DOHH2 (cell line): ENCODE measurements at regions not wholly inside any gene's neighbourhood (a gene's known extent, or its start where the extent isn't known, plus 50 kb on each side); places are given as distances from the start of the nearest gene placed in this dataset.

Source experiments
- H3F3A ChIP-seq: fragments of 200-600 bp; sonication (generic), shearing (Covaris generic); 2 replicates; pipeline ENCODE4 v1.6.0; 2016; ENCODE audit warnings: antibody characterized with exemption, mild to moderate bottlenecking; ENCODE audit not compliant: control insufficient read depth, insufficient read depth
- H3K27ac ChIP-seq: fragments of 200-600 bp; sonication (generic); 2 replicates; pipeline ENCODE4 v1.5.1; 2014; ENCODE audit warnings: low read depth, mild to moderate bottlenecking, low read length, moderate library complexity
- H3K27me3 ChIP-seq: fragments of 200-600 bp; sonication (generic); 2 replicates; pipeline ENCODE4 v1.6.1; 2014; ENCODE audit warnings: mild to moderate bottlenecking, low read length, mixed read lengths; ENCODE audit not compliant: control insufficient read depth
- H3K36me3 ChIP-seq: fragments of 200-600 bp; sonication (generic); 2 replicates; pipeline ENCODE4 v1.6.1; 2014; ENCODE audit warnings: mild to moderate bottlenecking, low read length, moderate library complexity, mixed read lengths; ENCODE audit not compliant: control insufficient read depth
- H3K4me1 ChIP-seq: fragments of 200-600 bp; sonication (generic); 2 replicates; pipeline ENCODE4 v1.6.1; 2014; ENCODE audit warnings: mild to moderate bottlenecking, low read length, mixed read lengths; ENCODE audit not compliant: control insufficient read depth
- H3K4me2 ChIP-seq: fragments of 200-600 bp; sonication (generic); 2 replicates; pipeline ENCODE4 v1.6.0; 2014; ENCODE audit warnings: mild to moderate bottlenecking, low read length, moderate library complexity
- H3K4me3 ChIP-seq: fragments of 200-600 bp; sonication (generic); 2 replicates; pipeline ENCODE4 v1.5.1; 2014; ENCODE audit warnings: mild to moderate bottlenecking, low read length, mixed read lengths
- H3K79me2 ChIP-seq: fragments of 200-600 bp; sonication (generic); 2 replicates; pipeline ENCODE4 v1.6.1; 2014; ENCODE audit warnings: mild to moderate bottlenecking, low read length, mixed read lengths; ENCODE audit not compliant: control insufficient read depth
- H3K9me2 ChIP-seq: fragments of 200-600 bp; sonication (generic); replicated peaks from 2 replicates; pipeline ENCODE4 v1.6.1; 2014; ENCODE audit warnings: mild to moderate bottlenecking, low read length, mixed read lengths; ENCODE audit not compliant: control insufficient read depth
- H3K9me3 ChIP-seq: fragments of 200-600 bp; sonication (generic); 2 replicates; pipeline ENCODE4 v1.6.1; 2014; ENCODE audit warnings: antibody characterized with exemption, low read length, mixed read lengths; ENCODE audit not compliant: control insufficient read depth, insufficient read depth
- H4K20me1 ChIP-seq: fragments of 200-600 bp; sonication (generic); 2 replicates; pipeline ENCODE4 v1.6.0; 2014; ENCODE audit warnings: low read depth, mild to moderate bottlenecking, antibody characterized with exemption, low read length, moderate library complexity; ENCODE audit not compliant: control insufficient read depth, insufficient read depth
- EZH2phosphoT487 ChIP-seq: fragments of 200-600 bp; sonication (generic); IDR thresholded peaks from 2 replicates; pipeline ENCODE4 v1.6.1; 2017; ENCODE audit warnings: borderline replicate concordance, mild to moderate bottlenecking, antibody characterized with exemption, low read length, moderate library complexity, mixed read lengths
- TF ChIP-seq, protein P1 (sequence below): fragments of 200-600 bp; sonication (generic); IDR thresholded peaks from one replicate; pipeline ENCODE4 v1.5.1; 2014; ENCODE audit warnings: antibody characterized with exemption, mild to moderate bottlenecking, low read depth, low read length; ENCODE audit not compliant: poor library complexity, severe bottlenecking

DNA sequence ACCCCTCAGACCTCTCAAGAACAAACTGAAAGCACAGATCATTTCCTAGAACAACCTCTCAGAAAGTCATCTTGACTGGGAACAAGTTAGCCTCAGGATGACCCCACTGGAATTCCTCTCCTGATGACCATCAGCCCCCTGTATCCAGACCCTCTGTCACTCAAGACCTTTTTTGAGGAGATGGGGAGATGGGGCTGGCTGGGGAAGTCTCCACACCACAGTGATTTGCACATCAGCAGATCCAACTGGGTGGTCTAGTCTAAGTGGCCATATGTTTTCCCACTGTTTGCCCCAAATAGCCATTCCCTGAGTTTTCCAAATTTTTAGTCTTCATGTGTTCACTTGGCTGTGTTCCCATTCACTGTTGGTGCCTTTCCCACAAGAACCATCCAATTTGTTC, 452.4 kb upstream of the NPVF start:
- H3K27me3 ChIP-seq, result 0 out of 2 replicates have a peak, but pooled peaks cover 5% of the 10 kb centered on the region
- H3K36me3 ChIP-seq, result no peaks in the 10 kb centered on the region
- no peak overlapping the region for H3K4me3 ChIP-seq

GRCh38 chr7:25684360-25684759, 456.1 kb upstream of the NPVF start:
- Histone ChIP-seq H3K9me2 (no peaks in the 10 kb centered on the region), H3K27me3 (0 out of 2 replicates have a peak, but pooled peaks cover 5% of the 10 kb centered on the region), H3K4me2 (no peak overlapping the region), H3K79me2 (no peaks in the 10 kb centered on the region), H3K9me3 (no peaks in the 10 kb centered on the region), H3K4me3 (no peak overlapping the region), H3K4me1 (no peaks in the 10 kb centered on the region), H4K20me1 (no peaks in the 10 kb centered on the region), H3F3A (no peaks in the 10 kb centered on the region), H3K27ac (no peak overlapping the region), H3K36me3 (no peaks in the 10 kb centered on the region)
- TF ChIP-seq, protein P1, sequence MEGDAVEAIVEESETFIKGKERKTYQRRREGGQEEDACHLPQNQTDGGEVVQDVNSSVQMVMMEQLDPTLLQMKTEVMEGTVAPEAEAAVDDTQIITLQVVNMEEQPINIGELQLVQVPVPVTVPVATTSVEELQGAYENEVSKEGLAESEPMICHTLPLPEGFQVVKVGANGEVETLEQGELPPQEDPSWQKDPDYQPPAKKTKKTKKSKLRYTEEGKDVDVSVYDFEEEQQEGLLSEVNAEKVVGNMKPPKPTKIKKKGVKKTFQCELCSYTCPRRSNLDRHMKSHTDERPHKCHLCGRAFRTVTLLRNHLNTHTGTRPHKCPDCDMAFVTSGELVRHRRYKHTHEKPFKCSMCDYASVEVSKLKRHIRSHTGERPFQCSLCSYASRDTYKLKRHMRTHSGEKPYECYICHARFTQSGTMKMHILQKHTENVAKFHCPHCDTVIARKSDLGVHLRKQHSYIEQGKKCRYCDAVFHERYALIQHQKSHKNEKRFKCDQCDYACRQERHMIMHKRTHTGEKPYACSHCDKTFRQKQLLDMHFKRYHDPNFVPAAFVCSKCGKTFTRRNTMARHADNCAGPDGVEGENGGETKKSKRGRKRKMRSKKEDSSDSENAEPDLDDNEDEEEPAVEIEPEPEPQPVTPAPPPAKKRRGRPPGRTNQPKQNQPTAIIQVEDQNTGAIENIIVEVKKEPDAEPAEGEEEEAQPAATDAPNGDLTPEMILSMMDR, result no peak
- no peak for TF ChIP-seq EZH2phosphoT487

More for the DNA sequence above, 452.4 kb upstream of the NPVF start:
- H3K79me2 ChIP-seq, result no peaks in the 10 kb centered on the region
- H3K9me3 ChIP-seq, result no peaks in the 10 kb centered on the region
- no peaks in the 10 kb centered on the region for H4K20me1 ChIP-seq
- no peaks in the 10 kb centered on the region for H3F3A ChIP-seq
- no peak overlapping the region for H3K27ac ChIP-seq
- H3K9me2 ChIP-seq, result no peaks in the 10 kb centered on the region
- H3K4me1 ChIP-seq, result no peaks in the 10 kb centered on the region
- H3K4me2 ChIP-seq, result no peak overlapping the region
- no peak for TF ChIP-seq EZH2phosphoT487
- TF ChIP-seq, protein P1, result no peak

- Histone ChIP-seq H3K27me3 (0 out of 2 replicates have a peak, but pooled peaks cover 9% of the 10 kb centered on the region), H3K4me2 (no peak overlapping the region), H3K27ac (no peak overlapping the region), H3K9me2 (no peaks in the 10 kb centered on the region), H3K4me3 (no peak overlapping the region), H3K4me1 (no peaks in the 10 kb centered on the region), H3K79me2 (no peaks in the 10 kb centered on the region), H3K9me3 (no peaks in the 10 kb centered on the region), H3K36me3 (no peaks in the 10 kb centered on the region), H3F3A (no peaks in the 10 kb centered on the region), H4K20me1 (no peaks in the 10 kb centered on the region)
- TF ChIP-seq EZH2phosphoT487, result no peak
- TF ChIP-seq, protein P1, result no peak
Measured at GRCh38 chr7:25686493-25686892, 458.2 kb upstream of the NPVF start.
